ENCODE measurements at regions not wholly inside any gene's neighbourhood (a gene's known extent, or its start where the extent isn't known, plus 50 kb on each side); places are given as distances from the start of the nearest gene placed in this dataset.
A peak's percentile ranks its signal among the peaks of the same experiment; 100 is the strongest.
"Not testable (repeated sequence)": the region's sequence is repeated elsewhere in the genome, so short reads cannot be mapped to it uniquely, and the experiment has no call there.

GRCh38 chr10:55224007-55224781 is 423.2 kb upstream of the PCDH15 start:
- no peak for DNase-seq

- DNase-seq, result no peak
These were observed 422.3 kb upstream of the PCDH15 start for GRCh38 chr10:55223352-55223751.

- no peak for DNase-seq
These were observed 419.9 kb upstream of the PCDH15 start for GRCh38 chr10:55220975-55221374.

- no peak for DNase-seq
These were observed 414.7 kb upstream of the PCDH15 start for GRCh38 chr10:55215699-55216098.

GRCh38 chr10:55214608-55215007 is 413.6 kb upstream of the PCDH15 start:
- no peak for DNase-seq

GRCh38 chr10:55212051-55212450 is 411.0 kb upstream of the PCDH15 start:
- DNase-seq, result no peak

GRCh38 chr10:55203874-55204273 is 402.8 kb upstream of the PCDH15 start:
- DNase-seq, result no peak

GRCh38 chr10:55203319-55203718 is 402.3 kb upstream of the PCDH15 start:
- no peak for DNase-seq

- no peak for DNase-seq
These were observed 399.0 kb upstream of the PCDH15 start for GRCh38 chr10:55200020-55200419.

GRCh38 chr10:55191236-55191860 is 390.3 kb upstream of the PCDH15 start:
- no peak for DNase-seq

- DNase-seq, result no peak
These were observed 383.0 kb upstream of the PCDH15 start for GRCh38 chr10:55183993-55184392.

- no peak for DNase-seq
These were observed 379.3 kb upstream of the PCDH15 start for GRCh38 chr10:55180357-55180756.

GRCh38 chr10:55174419-55174818 is 373.4 kb upstream of the PCDH15 start:
- DNase-seq, result no peak

- no peak for DNase-seq
These were observed 368.5 kb upstream of the PCDH15 start for GRCh38 chr10:55169493-55169892.

GRCh38 chr10:55168343-55168742 is 367.3 kb upstream of the PCDH15 start:
- DNase-seq, result no peak

- no peak for DNase-seq
These were observed 362.5 kb upstream of the PCDH15 start for GRCh38 chr10:55163388-55163979.

- DNase-seq, result not testable (repeated sequence)
These were observed 361.3 kb upstream of the PCDH15 start for GRCh38 chr10:55162321-55162720.

- no peak for DNase-seq
These were observed 359.7 kb upstream of the PCDH15 start for GRCh38 chr10:55160655-55161283.

GRCh38 chr10:55158633-55159032 is 357.6 kb upstream of the PCDH15 start:
- DNase-seq, result no peak

- peak; percentile 21 for DNase-seq
These were observed 345.0 kb upstream of the PCDH15 start for GRCh38 chr10:55146032-55146431.

- peak; percentile 18 for DNase-seq
These were observed 343.0 kb upstream of the PCDH15 start for GRCh38 chr10:55144001-55144400.

GRCh38 chr10:55141892-55142291 is 340.9 kb upstream of the PCDH15 start:
- DNase-seq, result no peak

- DNase-seq, result no peak
These were observed 336.0 kb upstream of the PCDH15 start for GRCh38 chr10:55137063-55137462.

GRCh38 chr10:55104738-55105137 is 303.7 kb upstream of the PCDH15 start:
- no peak for DNase-seq
